NCI-H82 treated with DMSO at 0.1 percent for 48 hours (cell line): ENCODE measurements at regions not wholly inside any gene's neighbourhood (a gene's known extent, or its start where the extent isn't known, plus 50 kb on each side); places are given as distances from the start of the nearest gene placed in this dataset.
"Not testable (repeated sequence)": the region's sequence is repeated elsewhere in the genome, so short reads cannot be mapped to it uniquely, and the experiment has no call there.

Experiments used
- DNase-seq: peaks from one replicate; lab custom pipeline; 2025; ENCODE audit not compliant: unreplicated experiment; lab: John Stamatoyannopoulos, UW

DNA sequence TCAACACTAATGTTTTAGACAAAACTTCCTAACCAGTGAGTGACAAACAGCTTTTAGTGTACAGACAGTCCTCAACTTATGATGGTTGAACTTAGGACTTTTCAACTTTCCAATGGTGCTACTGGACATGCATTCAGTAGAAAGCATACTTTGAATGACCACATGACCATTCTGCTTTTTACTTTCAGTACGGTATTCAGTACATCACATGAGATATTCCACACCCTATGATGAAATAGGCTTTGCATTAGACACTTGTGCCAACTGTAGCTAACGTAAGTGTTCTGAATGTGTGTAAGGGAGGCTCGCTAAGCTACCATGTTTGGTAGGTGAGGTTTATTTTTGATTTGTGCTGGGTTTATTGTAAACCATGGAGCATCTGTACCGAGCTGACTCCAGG is 113.7 kb downstream of the WNT7A start:
- DNase-seq: no peak

DNA sequence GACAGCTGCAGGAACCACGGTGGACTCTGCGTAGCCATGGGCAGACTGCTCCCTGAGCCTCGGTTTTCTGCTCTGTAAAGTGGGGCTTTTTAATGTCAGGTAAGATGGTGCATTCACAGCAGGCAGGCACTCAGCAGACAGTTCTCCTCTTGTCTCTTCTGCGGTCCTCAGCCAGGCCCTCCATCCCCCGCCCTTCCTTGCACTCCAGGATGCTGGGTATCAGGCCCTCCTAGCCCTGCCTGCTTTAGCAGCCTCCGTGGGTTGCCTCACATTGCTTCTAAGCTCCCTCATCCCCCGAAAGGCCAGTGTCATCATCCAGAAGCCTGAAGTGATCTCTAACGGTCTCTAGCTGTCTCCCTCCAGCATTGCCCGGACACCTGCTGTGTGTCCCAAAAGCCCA is 115.7 kb downstream of the WNT7A start:
- no peak for DNase-seq

DNA sequence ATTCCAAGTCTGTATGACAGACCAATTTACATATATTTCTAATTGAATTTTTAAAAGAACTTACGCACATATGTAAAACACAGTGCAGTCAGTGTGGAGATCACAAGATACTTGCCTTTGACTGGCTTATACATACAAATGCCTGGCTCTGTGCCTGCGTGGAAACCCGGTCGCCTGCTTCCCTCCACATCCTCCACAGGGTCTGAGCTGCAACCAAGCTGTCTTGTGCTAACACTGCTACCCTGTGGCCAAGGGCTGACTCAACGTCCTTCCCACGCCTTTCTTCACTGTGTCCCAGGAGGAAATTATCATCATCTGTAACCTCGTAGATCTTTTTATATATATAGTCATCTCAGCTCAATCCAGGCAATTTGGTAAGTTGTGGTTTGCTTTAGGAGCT is 117.0 kb downstream of the WNT7A start:
- no peak for DNase-seq

DNA sequence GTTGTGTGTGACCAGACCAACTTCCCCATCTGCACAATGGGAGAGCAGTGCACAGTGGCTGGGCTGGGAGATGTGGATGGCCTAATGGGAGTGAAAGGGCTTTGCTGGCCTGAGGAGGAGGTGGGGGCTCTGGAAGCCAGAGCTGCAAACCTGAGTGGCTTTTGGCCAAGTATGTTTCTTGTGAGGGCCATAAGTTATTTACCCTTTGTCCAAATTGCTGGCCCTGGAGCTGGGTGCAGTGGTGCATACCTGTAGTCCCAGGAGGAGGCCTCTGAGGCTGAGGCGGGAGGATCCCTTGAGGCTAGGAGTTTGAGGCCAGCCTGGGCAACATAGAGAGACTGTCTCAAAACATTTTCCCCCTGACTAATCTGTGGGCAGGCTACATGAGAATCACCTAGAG is 129.1 kb downstream of the WNT7A start:
- no peak for DNase-seq

DNA sequence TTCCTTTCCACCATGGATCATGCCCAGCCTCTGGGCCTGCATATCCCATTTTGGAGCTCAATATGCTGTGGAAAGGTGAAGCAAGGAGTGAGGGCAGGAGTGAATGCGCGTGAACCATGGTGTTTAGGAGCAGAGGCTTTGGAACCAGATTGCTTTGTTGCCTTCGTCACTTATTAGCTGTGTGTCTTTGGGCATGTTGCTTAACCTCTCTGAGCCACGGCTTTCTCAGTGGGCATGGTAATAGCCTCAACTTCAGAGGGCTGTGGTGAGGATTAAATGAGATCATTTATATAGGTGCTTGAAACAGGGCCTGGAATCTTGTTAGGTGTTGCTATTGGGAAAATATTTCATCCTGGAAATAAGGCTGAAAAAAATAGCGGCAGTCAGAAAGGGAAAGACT is 129.7 kb downstream of the WNT7A start:
- no peak for DNase-seq

DNA sequence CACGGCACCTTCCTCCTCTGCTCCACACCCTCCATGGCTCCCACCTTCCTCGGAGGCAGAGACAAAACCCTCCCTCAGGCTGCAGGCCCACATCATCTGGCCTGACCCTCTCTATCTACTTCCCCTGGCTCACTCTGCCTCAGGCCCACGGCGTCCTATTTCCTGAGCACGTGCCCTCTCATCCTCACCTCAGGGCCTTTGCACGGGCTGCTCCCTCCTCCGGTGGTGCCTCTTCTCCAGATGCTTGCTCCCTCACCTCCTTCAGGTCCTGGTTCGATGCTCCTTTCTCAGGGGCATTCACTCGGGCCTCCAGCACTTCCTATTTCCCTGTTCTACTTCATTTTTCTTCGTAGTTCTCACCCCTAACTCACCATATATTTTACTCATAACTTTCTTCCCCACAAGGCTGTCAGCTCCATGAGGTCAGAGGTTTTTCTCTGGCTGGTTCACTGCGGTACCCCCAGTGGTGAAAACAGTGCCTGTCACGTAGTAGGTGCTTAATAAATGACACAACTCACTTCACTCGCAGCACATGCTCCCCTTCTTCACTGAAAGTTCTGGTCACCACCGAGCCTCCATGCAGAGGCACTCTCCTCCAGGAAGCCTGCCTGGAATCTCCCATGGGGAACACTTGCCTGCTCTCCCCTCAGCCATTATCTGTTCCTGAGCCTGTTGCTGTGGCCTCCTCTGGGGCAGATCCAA is 130.7 kb downstream of the WNT7A start:
- no peak for DNase-seq

DNA sequence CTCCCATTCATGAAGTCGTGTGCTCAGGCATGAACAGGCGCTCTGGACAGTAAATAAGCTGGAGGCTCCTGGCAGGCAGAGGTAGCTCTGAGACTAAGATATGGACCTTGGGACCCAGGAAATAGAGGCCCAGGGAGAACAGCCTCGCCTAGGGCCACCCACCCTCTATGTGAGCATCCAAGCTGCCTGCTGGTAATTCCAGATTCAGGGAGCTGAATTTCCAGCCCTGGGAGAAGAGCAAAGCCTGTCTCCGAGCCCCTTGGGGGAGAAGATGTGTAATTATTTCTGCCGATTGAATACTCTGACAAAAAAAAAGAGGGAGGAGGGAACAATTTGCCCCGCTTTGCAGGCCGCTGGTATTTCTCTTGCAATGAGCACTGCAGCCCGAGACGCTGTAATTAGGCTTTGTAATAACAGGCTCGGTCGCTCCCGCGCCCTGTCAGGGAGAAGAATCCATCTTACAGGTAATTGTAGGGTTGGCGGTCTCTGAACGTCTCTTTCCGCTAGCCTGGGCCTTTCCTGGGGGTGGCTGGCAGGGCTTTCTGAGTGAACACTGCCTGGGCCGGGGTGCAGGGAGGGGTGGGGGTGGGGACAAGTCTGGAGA is 131.5 kb downstream of the WNT7A start:
- DNase-seq: no peak

GRCh38 chr3:13747627-13748026 is 132.2 kb downstream of the WNT7A start:
- DNase-seq: no peak

DNA sequence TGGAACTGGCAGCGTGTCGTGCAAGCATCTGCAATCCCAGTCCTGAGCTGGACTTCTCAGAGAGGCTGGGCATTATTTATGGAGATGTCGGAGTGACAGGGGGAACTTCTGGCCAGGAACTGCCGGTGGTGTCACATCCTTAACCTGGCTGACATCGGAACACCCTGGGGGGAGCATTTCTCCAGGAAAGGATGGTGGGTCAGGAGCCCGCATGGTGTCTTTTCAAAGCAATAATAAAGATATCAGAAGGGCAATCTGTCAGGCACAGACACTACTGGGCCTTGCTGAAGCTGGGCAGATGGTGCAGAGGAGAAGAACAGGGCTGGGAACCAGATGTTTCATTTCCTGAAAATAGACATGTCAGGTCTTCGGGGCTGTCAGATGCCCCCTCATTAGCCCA is 133.5 kb downstream of the WNT7A start:
- DNase-seq: no peak

DNA sequence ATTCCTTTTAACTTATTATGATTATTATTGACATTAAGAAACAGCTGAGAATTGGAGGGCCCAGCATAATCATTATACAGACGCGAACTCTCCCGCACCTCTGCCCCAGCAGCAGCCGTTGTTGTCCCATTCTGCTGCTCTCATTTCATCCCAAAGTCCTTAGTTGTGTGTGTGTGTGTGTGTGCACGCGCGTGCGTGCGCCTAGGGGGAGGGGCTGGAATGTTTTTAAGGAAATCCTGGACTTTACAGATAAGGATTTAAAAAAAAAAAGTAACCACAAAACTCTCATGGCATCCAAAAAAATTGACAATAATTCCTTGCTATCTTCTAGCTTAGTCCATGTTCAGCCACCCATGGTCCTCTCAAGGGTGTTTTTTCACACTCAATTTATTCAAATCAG is 134.2 kb downstream of the WNT7A start:
- DNase-seq: no peak

DNA sequence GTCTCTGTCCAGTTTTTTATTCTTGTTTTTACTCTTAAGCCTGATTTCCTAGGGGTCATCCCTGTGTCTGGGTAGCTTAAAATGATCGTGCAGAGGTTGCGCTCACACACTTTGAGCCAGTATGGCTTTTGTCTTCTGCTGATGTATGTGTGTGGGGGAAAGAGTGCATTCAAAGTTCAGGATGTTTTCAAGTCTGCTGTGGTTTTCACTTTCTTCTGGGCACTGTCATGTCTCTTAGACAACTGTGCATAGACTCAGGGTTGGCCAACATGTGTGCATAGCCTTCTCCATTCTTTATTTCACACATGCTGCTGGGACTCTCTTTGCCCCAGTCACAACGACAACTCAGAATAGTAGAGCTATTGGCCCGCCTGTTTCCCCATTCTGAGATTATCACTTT is 139.1 kb downstream of the WNT7A start:
- DNase-seq: no peak

DNA sequence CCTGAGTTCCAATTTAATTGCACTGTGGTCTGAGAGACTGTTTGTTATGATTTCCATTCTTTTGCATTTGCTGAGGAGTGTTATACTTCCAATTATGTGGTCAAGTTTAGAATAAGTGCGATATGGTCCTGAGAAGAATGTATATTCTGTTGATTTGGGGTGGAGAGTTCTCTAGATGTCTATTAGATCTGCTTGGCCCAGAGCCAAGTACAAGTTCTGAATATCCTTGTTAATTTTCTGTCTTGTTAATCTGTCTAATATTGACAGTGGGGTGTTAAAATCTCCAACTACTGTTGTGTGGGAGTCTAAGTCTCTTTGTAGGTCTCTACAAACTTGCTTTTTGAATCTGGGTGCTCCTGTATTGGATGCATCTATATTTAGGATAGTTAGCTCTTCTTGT is 146.1 kb downstream of the WNT7A start:
- DNase-seq: not testable (repeated sequence)

GRCh38 chr3:13728487-13728886 is 151.4 kb downstream of the WNT7A start:
- DNase-seq: no peak

- DNase-seq: no peak
These were observed 152.0 kb downstream of the WNT7A start for GRCh38 chr3:13727890-13728289.

GRCh38 chr3:13723676-13724207 is 156.1 kb downstream of the WNT7A start:
- no peak for DNase-seq

DNA sequence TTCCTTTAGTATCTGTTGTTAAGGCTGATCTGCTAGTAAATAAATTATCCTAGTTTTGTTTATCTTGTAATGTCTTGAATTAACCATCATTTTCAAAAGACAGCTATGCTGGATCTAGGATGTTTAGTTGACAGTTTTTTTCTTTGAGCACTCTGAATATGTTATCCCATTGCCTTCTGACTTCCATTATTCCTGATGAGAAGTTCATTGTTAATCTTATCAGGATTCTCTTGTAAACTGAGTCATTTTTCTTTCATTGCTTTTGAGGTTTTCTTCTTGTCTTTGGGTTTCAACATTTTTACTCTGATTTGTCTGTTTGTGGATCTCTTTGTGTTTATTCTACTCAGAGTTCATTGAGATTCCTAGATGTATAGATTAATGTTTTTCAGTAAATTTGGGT is 157.7 kb downstream of the WNT7A start:
- no peak for DNase-seq

DNA sequence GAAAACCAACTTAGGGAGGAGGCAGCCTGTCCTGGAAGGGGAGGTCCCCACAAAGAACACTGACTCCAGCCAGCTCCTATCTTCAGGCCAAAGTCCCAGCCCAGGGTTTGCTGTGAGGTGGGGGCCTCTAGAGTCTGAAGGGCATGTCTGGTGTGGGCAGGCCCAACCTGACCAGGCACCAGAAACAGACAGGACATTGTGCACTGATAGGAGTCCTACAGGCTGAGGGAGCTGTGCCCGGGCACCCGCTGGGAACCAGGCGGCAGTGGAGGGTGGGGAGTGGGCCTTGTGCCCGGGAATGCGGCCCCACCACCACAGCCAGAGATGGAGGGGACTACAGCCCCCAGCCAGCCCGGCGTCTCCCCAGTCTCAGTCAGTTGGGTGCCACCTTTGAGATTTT is 161.4 kb downstream of the WNT7A start:
- no peak for DNase-seq

DNA sequence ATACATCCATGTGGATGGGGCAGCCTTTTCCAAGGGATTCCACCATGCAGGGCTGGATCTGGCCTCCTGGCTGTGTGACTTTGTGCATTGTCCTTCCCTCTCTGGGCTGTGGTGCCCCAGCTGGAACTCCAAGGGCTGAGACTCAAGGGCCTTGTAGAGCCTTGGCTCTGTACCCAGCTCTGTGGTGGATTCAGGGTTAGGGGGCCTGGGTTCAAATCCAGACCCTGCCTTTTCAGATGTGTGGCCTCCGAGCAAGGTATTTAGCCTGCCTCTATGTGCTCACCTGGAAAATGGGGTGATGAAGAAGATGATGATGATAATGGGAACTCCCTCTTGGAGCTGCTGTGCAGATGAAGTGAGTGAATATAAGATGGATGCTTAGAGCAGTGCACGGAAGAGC is 161.9 kb downstream of the WNT7A start:
- no peak for DNase-seq

GRCh38 chr3:13717222-13717895 is 162.5 kb downstream of the WNT7A start:
- no peak for DNase-seq

DNA sequence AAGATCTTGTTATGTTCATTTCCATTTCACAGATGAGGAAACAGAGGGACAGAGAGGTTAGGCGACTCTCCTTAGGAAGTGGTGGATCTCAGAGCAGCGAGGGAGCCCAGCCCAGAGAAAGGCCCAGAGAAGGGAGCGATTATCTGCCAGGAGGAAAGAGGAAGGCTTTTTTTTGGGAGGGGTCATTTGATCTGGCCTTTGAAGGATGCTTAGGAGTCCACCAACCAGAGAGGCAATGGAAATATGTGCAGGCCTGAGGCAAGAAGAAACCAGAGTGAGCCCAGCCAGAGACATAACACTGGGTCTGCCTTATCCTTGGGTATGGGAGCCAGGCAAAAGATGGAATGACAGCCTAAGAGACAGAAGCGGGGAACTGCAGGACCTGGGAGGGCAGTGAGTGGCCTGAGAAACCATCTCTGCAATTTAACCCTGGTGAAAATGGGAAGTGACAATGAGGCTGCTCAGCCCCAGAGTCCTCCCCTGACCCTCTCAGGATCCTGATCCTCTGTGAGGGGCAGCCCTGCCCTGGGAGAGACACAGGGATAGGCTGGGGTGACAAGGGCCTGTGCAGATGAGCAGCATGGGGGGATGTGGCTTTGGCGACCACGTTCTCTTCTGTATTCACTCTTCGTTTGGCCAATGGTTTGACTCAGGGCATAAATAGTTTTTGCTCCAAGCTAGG is 163.2 kb downstream of the WNT7A start:
- DNase-seq: no peak

DNA sequence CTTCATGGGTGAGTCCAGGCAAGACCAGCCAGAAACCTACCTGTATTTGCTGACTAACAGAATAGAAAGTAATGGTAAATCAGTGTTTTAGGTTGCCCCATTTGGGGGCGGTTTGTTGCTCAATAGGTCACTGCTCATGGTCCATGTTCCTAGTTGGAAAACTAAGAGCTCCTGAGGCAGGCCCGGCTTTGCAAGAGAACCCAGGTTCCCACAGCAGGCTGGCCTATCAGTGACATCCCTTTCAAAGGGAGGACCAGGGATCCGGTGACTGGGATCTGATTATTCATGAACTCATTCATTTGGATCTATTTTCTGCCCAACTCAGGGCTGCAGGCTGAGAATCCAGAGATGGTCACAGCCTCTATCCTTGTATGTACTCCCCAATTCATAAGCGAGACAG is 163.9 kb downstream of the WNT7A start:
- no peak for DNase-seq
